NCI-H1417 treated with DMSO at 0.1 percent for 48 hours (cell line): ENCODE measurements at regions not wholly inside any gene's neighbourhood (a gene's known extent, or its start where the extent isn't known, plus 50 kb on each side); places are given as distances from the start of the nearest gene placed in this dataset.
A peak's percentile ranks its signal among the peaks of the same experiment; 100 is the strongest.
"Not testable (repeated sequence)": the region's sequence is repeated elsewhere in the genome, so short reads cannot be mapped to it uniquely, and the experiment has no call there.

Source experiments
- DNase-seq: peaks from one replicate; lab custom pipeline; 2025; lab: John Stamatoyannopoulos, UW

DNA sequence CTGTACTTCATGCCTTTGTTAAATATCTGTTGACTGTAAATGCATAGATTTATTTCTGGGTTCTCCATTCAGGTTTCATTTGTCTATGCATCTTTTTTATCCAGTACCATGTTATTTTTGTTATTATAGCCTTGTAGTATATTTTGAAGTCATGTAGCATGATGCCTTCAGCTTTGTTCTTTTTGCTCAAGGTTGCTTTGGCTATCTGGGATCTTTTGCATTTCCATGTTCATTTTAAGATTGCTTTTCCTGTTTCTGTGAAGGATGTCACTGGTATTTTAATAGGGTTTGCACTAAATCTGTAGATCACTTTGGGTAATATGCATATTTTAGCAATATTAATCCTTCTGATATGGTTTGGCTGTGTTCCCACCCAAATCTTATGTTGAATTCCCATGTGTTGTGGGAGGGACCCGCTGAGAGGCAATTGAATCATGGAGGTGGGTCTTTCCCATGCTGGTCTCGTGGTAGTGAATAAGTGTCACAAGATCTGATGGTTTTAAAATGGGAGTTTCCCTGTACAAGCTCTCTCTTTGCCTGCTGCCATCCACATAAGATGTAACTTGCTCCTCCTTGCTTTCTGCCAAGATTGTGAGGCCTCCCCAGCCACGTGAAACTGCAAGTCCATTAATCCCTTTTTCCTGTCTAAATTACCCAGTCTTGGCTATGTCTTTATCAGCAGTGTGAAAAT, 302.8 kb upstream of the SEMA3C start:
- no peak for DNase-seq

DNA sequence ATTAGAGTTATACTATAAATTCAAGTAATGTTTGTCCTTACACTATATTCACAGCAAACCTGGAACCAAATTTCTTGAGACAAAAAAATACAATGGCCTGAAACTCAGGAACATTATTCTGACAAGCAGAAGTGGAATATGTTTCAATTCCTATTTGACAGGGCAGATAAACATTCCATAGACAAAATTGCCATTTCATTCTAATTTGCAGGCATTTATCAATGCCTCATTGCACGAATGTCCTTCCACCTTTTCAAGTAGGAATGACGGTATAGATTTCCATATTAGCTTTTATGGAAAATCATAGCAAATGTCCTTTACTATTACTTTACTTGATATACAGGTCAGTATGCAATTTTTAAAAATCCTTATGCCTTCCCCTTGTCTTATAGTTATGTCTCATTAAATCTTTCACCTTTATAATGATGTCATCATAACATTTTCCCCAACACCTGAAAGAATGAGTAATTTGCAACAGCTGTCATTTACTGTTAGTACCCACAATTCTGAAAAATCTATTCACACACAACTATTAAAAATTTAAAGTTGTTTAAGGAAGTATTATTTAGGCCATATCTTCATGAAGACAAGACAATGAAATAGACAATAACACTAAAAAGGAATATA, 299.7 kb upstream of the SEMA3C start:
- DNase-seq, result no peak

DNA sequence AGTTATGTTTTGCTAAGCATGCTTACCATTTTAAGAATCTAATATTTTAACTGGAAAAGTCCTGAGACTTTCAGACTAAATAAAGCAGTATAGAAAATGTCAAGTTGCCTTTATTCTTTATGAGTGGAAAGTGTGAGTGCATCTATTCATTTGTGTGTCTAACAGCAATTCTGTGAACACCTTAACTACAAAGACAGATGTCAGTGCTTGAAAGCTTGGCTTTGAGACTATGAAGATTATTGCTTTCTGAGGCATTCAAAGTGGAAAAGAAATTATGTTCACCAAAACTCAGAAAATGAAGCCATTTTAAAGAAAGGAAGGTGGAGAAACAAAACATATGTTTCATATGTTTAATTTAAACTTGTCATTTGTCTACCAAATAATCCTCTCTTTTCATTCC, 294.5 kb upstream of the SEMA3C start:
- no peak for DNase-seq

DNA sequence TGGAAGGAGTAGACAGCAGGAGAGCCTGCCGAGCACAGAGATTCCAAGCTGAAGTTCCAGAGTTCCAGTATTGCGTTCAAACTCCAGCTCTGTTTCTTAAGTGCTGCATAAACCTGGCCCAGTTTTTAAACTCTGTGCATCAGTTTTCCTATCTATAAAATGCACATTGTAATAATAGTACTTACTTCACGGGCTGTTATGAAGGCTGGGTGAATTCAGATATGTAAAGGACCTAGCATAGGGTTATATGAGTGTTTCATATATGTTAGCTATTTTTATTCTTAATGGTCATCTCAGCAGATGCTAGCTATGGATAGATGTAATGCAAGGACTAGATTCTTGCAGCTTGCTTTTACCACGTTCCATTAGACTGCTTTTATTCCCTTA, 293.1 kb upstream of the SEMA3C start:
- no peak for DNase-seq

DNA sequence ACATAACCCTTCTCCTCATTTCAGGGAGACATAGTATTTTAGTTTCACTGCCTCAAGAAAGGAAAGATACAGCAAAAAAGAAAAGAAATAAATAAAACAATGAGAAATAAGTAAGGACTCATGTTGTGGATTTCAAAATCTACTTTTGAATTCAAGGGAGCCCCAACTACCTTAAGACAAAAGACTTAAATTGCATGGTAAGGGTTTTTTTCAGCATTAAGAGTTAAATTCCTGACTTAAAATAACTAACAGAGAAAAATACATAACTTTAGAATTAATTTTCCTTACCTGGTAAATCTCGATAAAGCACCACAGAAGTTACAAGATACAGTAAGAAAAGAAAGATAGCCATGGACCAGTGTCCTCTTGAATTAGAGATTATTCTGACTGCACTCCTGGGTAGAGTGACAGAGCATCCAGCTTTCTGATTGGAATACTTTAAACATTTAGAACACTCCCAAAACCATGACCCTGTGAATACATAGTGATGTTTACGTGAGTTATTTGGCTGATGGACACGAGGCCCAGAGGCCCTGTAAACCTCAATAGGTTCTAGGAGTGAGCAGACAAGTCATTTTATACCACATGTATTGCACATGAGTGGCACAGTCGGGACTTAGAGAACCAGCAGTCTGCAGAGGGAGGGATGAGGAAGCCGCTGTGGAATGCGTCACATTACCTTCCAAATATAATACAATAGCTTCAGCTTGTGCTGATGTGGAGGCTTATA, 292.5 kb upstream of the SEMA3C start:
- no peak for DNase-seq

DNA sequence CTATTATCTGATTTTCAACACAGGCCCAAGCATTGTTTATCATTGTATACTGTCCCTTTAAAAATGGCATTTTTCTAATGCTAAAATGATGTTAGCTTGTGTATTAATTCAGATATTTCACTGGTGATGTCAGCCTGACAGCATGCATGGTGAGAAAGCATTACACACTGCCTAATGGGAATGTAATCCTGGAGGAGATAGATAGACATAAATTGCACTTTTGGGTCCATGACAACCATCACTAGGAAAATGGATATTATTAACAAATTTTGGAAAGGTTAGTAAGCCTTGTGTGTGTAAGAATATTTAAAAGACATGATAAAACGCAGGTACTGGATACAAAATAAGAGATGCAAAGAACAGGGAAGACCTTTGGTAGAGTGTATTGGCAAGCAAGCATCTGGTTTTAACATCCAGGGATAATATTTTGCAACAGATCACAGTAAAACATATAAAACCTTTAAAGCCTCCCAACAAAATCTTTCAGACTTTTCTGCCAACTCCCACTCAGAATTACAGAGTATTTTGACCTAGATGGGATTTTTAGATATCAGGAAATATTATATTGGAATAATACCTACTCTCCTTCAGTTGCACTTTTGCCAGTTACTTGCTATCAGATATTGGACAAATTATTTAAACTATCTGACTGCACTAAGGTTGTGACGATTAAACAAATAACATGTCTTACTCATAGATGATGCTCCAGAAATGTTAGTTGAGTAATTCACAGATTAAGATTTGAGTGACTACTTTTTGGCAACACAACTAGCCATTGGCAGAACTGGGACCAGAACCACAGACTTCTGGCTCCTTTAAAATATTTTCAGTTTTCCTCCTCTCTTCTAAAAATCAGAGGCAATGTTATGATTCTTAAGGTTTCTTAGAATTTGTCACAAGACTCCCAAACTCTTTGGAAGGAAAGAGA, 291.6 kb upstream of the SEMA3C start:
- DNase-seq, result no peak

DNA sequence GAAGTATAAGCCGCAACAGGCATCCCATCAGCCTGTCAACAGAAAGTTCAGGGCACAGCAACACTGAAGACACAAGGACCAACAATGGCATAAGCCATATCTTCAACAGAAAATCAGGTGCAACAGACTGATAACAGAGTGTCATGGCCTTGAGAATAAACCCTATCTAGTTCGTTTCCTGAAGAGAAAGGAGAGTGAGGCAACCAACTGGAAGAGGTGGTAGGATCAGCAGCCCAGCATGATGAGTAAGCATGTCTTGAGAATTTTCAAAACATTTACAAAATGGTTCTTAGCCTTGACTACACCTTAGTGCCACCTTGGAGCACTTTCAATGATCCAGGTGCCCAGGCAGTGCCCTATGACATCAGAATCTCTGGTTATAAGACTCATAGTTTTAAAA, 290.2 kb upstream of the SEMA3C start:
- DNase-seq, result no peak

DNA sequence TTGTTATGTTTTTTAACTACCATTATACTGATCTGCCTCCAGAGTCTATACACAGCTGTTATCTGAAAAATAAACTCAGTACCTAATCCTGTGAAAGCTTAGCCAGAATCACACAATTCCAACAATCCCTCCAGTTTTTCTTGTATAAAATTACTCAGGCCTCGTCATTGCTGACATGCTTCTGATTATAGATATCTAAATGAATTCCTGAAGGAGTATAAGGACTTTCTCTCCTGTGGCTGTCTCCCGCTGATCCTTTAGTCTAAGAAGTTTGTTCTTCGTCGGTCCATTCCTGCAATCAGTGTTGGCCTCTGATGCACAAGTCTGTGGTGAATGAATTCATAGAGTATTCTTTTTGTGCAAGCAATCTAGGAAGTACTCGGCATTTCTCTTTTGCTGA, 288.9 kb upstream of the SEMA3C start:
- no peak for DNase-seq

DNA sequence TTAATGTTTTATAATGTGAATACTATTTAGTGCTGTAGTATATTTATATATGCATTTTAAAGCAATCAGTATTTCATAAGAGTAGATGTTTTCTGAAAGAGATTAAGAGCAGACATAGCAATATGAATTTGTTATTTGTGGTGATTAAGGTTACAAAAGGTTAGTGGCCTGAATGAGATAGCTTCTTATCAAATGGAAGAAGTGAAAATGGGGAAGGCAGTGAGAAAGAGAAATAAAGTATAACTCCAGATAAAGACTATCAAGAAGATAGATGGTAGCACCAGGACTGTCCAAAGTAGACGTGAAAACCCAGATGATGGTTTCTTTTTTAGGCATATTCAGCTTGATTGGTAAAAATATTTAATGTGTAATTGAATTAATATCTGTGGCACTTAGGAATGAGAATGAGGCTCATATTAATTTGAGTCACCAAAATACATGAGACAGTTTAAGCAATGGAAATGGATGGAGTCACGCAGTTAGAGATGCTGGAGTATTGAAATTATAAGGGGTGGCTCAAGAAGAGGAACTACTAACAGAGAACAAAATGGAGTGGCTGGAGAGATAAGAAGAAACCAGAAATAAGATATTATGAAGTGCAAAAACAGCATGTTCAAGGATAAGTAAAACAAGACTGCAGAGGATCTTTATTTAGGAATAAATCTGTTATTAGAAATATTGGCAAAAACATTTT, 288.0 kb upstream of the SEMA3C start:
- no peak for DNase-seq

DNA sequence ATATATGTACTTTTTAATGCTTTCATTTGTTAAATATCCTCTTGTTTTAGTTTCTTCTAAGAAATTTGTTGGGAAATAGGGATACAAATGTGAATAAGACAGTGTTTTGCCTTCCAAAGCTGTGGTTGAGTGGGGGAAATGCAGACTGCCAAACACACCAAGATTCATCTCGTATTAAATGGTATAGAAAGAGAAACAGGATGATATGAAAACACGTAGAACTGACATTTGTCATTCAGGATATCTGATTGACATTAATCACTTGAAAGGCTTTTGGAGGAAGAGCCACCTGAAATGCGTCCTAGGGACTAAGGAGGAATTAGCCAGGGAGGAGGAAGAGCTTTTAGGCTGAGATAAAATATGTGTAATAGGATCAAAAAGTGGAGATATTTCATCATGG, 287.4 kb upstream of the SEMA3C start:
- no peak for DNase-seq

DNA sequence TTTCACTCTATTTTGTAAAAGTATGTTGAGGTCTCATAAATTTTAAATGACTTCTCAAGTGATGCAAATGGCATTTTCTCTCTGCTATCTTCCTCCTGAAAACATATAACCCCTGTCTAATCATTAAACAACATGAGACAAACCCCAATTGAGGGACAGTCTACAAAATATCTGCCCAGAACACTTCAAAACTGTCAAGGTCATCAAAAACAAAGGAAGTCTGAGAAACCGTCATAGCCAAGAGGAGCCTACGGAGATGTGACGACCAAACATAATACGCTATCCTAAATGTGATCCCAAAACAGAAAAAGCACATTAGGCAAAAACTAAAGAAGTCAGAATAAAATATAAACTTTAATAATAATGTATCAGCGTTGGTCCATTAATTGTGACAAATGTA, 282.3 kb upstream of the SEMA3C start:
- no peak for DNase-seq

DNA sequence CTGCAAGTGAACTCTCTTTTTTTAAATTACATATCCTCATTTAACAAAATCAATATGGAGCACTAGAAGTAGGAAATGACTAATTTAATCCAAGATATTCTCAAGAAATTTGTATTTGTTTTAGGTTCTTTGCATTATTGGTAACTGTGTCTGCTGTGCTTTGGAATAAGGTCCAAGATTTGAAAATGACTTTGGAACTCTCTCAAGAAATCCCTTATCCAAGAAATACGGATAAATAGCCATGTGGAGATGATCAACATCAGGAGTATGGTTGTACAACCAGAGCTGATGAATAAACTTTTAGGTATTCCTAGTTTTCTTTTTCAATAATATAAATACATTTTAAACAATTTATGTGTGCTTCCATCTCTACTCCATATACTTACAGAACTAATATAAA, 279.9 kb upstream of the SEMA3C start:
- no peak for DNase-seq

DNA sequence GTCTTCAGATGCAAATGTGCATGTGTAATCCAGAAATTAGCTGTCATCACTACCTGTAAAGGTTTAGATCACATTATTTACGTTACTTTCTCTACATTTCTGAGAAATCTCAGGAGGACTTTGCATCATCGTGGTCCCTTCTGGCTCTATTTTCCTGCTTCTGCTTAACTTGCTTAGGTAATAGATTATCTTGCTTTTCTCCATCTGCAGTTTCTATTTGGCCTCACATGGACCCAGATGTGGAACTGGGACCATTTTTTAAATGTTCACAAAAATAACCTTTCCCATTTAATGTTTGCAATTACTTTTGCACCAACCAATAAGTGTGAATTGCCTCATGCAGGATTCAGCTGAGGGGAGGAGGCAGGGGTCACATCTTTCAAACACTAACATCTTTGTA, 278.4 kb upstream of the SEMA3C start:
- DNase-seq, result no peak

DNA sequence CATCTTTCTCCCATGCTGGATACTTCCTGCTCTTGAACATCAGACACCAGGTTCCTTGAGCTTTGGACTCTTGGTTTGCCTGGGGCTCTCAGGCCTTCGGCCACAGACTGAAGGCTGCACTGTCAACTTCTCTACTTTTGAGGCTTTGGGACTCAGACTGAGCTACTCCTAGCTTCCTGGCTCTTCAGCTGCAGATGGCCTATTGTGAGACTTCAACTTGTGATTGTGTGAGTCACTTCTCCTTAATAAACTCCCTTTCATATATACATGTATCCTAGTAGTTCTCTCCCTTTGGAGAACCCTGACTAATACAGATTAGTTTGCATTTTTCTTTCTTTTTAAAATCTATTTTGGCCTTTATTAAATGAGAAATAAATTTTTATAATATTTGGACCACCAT, 276.2 kb upstream of the SEMA3C start:
- no peak for DNase-seq

DNA sequence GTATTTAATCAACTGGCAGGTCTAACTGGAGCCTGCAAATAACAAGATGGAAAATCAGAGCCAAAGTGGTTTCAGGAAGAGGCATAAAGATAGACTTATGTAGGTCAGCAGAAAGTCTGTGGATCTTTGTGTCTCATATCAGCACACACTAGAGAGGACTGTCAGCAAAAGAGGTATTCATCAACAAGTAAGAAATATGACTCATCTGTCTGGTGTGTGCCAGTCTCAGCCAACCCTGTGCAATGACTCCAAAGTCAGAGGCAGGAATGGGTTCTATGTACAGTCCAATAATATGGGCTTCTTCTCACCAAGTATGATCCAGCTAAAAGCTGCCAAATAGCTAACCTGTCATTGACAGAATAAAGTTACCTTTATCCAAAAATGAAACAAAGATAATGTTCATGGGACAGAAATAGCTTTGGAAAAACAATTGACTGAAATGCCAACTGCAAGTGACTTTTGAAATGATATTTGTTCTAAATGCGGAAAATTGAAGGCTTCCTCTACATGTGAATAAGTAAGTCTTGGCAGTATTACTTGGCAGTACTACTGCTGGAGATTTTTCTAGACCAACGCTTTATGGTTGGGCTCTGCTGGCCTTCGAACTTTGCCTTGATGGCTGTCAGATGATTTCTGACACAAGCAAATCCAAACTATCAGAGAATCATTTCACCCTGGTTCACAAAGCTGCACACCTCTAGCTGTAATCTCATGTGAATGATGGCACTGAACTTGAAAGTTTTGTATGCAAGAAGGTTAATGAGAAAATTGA, 272.3 kb upstream of the SEMA3C start:
- DNase-seq, result no peak

DNA sequence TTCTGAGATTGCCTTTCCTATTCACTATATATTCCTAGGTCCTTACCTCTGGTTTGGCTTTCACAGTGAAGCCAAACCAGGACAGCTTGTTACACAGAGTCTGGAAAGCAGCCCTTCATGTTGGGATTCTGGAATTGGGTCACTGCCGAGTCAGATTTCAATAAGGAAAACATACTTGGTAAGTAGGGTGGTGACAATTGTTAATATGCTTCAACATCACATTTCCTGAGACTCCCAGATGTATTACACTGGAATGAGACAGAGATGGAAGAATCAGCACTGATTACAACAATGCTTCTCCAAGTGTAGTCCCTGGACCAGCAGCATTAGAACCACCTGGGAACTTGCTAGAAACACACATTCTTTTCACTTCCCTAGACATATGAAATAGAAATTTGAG, 268.9 kb upstream of the SEMA3C start:
- DNase-seq, result no peak

DNA sequence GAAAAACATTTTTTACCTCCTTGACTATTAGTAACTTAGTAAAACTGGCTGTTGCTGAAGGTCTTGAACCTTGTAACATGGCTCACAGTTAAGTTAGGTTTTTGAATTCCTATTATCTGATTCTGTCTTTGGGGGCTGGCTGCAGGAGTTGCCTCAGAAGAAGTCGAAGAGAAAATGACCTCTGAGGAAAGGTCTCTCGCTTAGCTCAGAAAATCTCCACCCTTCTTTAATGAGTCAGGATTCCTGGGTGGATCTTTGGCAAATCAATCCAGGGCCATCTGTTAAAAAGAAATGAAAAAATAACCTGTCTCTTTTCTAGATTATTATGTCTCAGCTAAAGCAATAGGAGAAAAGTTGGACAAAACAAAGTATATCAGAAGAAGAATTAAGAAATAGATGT, 267.8 kb upstream of the SEMA3C start:
- DNase-seq, result no peak

DNA sequence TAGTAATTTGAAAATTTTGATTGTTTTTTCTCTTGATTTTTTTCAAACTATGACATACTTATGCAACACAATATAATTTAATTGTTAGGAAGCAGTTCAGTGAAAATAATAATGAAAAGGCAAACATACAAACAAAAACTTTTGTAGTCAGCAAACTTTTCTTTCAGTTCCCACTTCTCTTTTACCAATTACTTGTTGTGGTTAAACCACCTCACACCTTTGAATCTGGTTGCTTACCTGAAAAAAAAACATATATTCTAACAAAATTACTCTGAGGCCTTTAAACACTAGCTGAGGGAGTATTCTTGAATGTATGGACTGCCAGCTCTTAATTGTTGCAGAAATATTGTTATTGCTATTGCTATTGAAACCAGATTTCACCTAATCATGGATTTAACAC, 266.2 kb upstream of the SEMA3C start:
- no peak for DNase-seq

DNA sequence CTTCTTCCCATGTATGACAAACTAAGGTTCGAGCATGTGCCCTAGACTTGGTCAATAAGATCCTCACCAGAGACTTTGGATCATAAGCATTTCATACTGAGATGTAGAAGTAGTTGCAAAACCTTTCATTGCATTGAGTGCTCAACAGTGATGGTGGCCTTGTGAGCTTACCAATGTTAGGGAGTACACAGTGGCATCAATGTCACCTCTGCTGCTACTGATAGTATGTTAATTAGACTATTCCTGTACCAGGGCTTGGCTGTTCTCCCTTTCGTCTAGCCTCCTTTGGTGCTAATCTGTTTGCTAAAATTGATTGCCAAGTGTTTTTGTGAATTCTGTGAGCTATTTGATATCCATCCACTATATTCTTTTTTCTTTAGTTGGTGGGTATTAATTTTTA, 264.5 kb upstream of the SEMA3C start:
- peak; percentile 46 for DNase-seq

DNA sequence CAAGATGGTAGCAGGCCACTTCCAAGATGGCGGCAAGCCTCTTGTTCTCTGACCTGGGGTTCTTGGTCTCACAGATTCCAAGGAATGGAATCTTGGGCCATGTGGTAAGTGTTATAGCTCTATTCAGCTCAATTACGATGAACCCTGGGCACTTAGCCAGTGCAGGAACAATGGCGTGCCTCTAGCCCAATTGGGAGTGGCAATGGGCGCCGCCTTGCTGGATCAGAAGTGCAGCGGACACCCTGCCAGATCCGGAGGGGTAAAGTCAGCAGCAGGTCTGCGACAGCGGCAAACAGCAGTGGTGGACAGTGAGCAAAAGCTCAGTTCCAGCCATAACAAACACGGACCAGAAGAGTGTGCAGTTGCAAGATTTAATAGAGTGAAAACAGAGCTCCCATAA, 263.2 kb upstream of the SEMA3C start:
- DNase-seq, result not testable (repeated sequence)

DNA sequence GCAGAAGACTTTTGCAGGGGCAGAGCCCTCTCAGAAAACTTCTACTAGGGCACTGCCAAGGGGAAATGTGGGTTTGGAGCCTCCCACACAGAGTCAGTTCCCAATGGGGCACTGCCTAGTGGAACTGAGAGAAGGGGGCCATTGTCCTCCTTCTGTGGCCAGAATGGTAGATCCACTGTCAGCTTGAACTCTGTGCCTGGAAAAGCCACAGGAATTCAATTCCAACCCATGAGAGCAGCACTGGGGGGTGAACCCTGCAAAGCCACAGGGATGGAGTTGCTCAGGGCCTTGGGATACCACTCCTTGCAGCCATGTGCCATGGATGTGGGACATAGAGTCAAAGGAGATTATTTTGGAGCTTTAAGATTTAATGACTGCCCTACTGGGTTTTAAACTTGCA, 262.2 kb upstream of the SEMA3C start:
- no peak for DNase-seq
